ENCODE measurements at regions not wholly inside any gene's neighbourhood (a gene's known extent, or its start where the extent isn't known, plus 50 kb on each side); places are given as distances from the start of the nearest gene placed in this dataset.

GRCh38 chr7:25520516-25520915 is 292.2 kb upstream of the NPVF start:
- no peak for TF ChIP-seq CTCF (IDR thresholded peaks at IDR 0.05; ENCODE audit: low read depth, low read length, missing control alignments)
- no peak overlapping the region for H3K4me3 ChIP-seq (replicated peaks; ENCODE audit: low read depth, low read length)
- no peak for DNase-seq (ENCODE audit: extremely low read depth, low read depth)

GRCh38 chr7:25521236-25521635 is 292.9 kb upstream of the NPVF start:
- no peak for TF ChIP-seq CTCF (IDR thresholded peaks at IDR 0.05; ENCODE audit: low read depth, low read length, missing control alignments)
- no peak for DNase-seq (ENCODE audit: extremely low read depth, low read depth)
- no peak overlapping the region for H3K4me3 ChIP-seq (replicated peaks; ENCODE audit: low read depth, low read length)

DNA sequence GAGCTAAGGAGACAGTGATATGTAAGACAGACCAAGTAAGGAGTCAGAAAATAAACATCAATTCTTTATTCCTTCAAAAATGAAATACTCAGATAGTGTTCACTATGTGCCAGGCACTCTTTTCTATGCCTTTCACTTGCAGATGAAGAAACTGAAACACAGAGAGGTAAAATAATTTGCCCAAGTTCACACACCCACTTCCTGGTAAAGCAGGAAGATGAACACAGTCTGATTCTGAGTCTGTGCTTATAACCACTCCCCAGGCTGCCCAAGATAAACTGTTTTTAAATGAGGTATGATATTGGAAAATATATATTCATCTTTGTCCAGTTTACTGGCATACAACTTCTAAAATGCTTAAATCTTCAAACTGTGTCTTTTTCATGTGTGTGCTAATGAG is 294.4 kb upstream of the NPVF start:
- TF ChIP-seq CTCF (IDR thresholded peaks at IDR 0.05; ENCODE audit: low read depth, low read length, missing control alignments), result no peak

GRCh38 chr7:25527665-25528170 is 299.4 kb upstream of the NPVF start:
- no peak for DNase-seq (ENCODE audit: extremely low read depth, low read depth)
- no peak for TF ChIP-seq CTCF (IDR thresholded peaks at IDR 0.05; ENCODE audit: low read depth, low read length, missing control alignments)
- no peak overlapping the region for H3K4me3 ChIP-seq (replicated peaks; ENCODE audit: low read depth, low read length)

More for the DNA sequence above, 294.4 kb upstream of the NPVF start:
- H3K4me3 ChIP-seq (replicated peaks; ENCODE audit: low read depth, low read length), result no peak overlapping the region
- DNase-seq (ENCODE audit: extremely low read depth, low read depth), result no peak

- no peak for TF ChIP-seq CTCF (IDR thresholded peaks at IDR 0.05; ENCODE audit: low read depth, low read length, missing control alignments)
- no peak for DNase-seq (ENCODE audit: extremely low read depth, low read depth)
- no peak overlapping the region for H3K4me3 ChIP-seq (replicated peaks; ENCODE audit: low read depth, low read length)
Observed at GRCh38 chr7:25529320-25529719, 301.0 kb upstream of the NPVF start.

GRCh38 chr7:25536851-25537250 is 308.6 kb upstream of the NPVF start:
- TF ChIP-seq CTCF (IDR thresholded peaks at IDR 0.05; ENCODE audit: low read depth, low read length, missing control alignments), result no peak
- H3K4me3 ChIP-seq (replicated peaks; ENCODE audit: low read depth, low read length), result no peak overlapping the region

More at GRCh38 chr7:25536851-25537250, 308.6 kb upstream of the NPVF start:
- DNase-seq (ENCODE audit: extremely low read depth, low read depth), result no peak
